ENCODE measurements at regions not wholly inside any gene's neighbourhood (a gene's known extent, or its start where the extent isn't known, plus 50 kb on each side); places are given as distances from the start of the nearest gene placed in this dataset.

- TF ChIP-seq POLR2A (IDR thresholded peaks at IDR 0.05; ENCODE audit: extremely low read depth, insufficient read length) (no peak), MYC (IDR thresholded peaks at IDR 0.05; ENCODE audit: low read depth, low read length) (no peak), MAX (IDR thresholded peaks at IDR 0.05; ENCODE audit: low read depth, low read length) (no peak), CTCF (IDR thresholded peaks at IDR 0.05; ENCODE audit: low read depth, low read length) (no peak)
- DNase-seq (ENCODE audit: low read depth), result no peak
- H3K4me3 ChIP-seq (ENCODE audit: low read depth, low read length), result no peak overlapping the region
Observed at GRCh38 chr12:127422935-127423566, 843.9 kb upstream of the TMEM132C start.

GRCh38 chr12:127425474-127425873 is 841.5 kb upstream of the TMEM132C start:
- TF ChIP-seq MYC (IDR thresholded peaks at IDR 0.05; ENCODE audit: low read depth, low read length) (no peak), MAX (IDR thresholded peaks at IDR 0.05; ENCODE audit: low read depth, low read length) (no peak), CTCF (IDR thresholded peaks at IDR 0.05; ENCODE audit: low read depth, low read length) (no peak), POLR2A (IDR thresholded peaks at IDR 0.05; ENCODE audit: extremely low read depth, insufficient read length) (no peak)
- no peak overlapping the region for H3K4me3 ChIP-seq (ENCODE audit: low read depth, low read length)
- no peak for DNase-seq (ENCODE audit: low read depth)

GRCh38 chr12:127428420-127428819 is 838.5 kb upstream of the TMEM132C start:
- DNase-seq (ENCODE audit: low read depth), result no peak
- H3K4me3 ChIP-seq (ENCODE audit: low read depth, low read length), result no peak overlapping the region
- TF ChIP-seq CTCF (IDR thresholded peaks at IDR 0.05; ENCODE audit: low read depth, low read length) (no peak), POLR2A (IDR thresholded peaks at IDR 0.05; ENCODE audit: extremely low read depth, insufficient read length) (no peak), MAX (IDR thresholded peaks at IDR 0.05; ENCODE audit: low read depth, low read length) (no peak), MYC (IDR thresholded peaks at IDR 0.05; ENCODE audit: low read depth, low read length) (no peak)

- no peak overlapping the region for H3K4me3 ChIP-seq (ENCODE audit: low read depth, low read length)
- no peak for DNase-seq (ENCODE audit: low read depth)
Observed at GRCh38 chr12:127429551-127430285, 837.3 kb upstream of the TMEM132C start.

GRCh38 chr12:127430401-127430800 is 836.6 kb upstream of the TMEM132C start:
- no peak for DNase-seq (ENCODE audit: low read depth)
- TF ChIP-seq CTCF (IDR thresholded peaks at IDR 0.05; ENCODE audit: low read depth, low read length) (no peak), POLR2A (IDR thresholded peaks at IDR 0.05; ENCODE audit: extremely low read depth, insufficient read length) (no peak), MAX (IDR thresholded peaks at IDR 0.05; ENCODE audit: low read depth, low read length) (no peak), MYC (IDR thresholded peaks at IDR 0.05; ENCODE audit: low read depth, low read length) (no peak)
- H3K4me3 ChIP-seq (ENCODE audit: low read depth, low read length), result no peak overlapping the region

More at GRCh38 chr12:127429551-127430285, 837.3 kb upstream of the TMEM132C start:
- TF ChIP-seq CTCF (IDR thresholded peaks at IDR 0.05; ENCODE audit: low read depth, low read length) (no peak), MYC (IDR thresholded peaks at IDR 0.05; ENCODE audit: low read depth, low read length) (no peak), POLR2A (IDR thresholded peaks at IDR 0.05; ENCODE audit: extremely low read depth, insufficient read length) (no peak), MAX (IDR thresholded peaks at IDR 0.05; ENCODE audit: low read depth, low read length) (no peak)
